Liver (tissue), 8 donors: ENCODE measurements at regions not wholly inside any gene's neighbourhood (a gene's known extent, or its start where the extent isn't known, plus 50 kb on each side); places are given as distances from the start of the nearest gene placed in this dataset.

Experiments
- DNase-seq: peaks from one replicate; pipeline ENCODE4 v3.0.0-alpha.2; 2017; ENCODE audit warnings: low spot score
- H3K27ac ChIP-seq, 2 donors: one replicate each; pipeline ENCODE4 v1.7.0; 2013; ENCODE audit warnings: inconsistent platforms in 2 of 2, low read length in 2 of 2, control low read depth in 1 of 2, low read depth in 1 of 2, mild to moderate bottlenecking in 1 of 2
- H3K27me3 ChIP-seq, 4 donors: one replicate each; pipeline versions ENCODE4 v1.6.1 to v1.7.0; 2013; ENCODE audit warnings: low read length in 3 of 4, inconsistent platforms in 1 of 4, mild to moderate bottlenecking in 1 of 4, moderate library complexity in 1 of 4; ENCODE audit not compliant: control insufficient read depth in 4 of 4, insufficient read depth in 4 of 4
- H3K36me3 ChIP-seq, 4 donors: one replicate each; pipeline versions ENCODE4 v1.6.1 to v1.7.0; 2013; ENCODE audit warnings: low read length in 3 of 4, mild to moderate bottlenecking in 3 of 4, low read depth in 1 of 4, moderate library complexity in 1 of 4; ENCODE audit not compliant: control insufficient read depth in 4 of 4, insufficient read depth in 3 of 4
- H3K4me1 ChIP-seq, 4 donors: one replicate each; pipeline versions ENCODE4 v1.6.1 to v1.7.0; 2013; ENCODE audit warnings: low read length in 3 of 4, mild to moderate bottlenecking in 3 of 4, moderate library complexity in 1 of 4; ENCODE audit not compliant: control insufficient read depth in 4 of 4, insufficient read depth in 4 of 4
- H3K4me3 ChIP-seq, 3 donors: one replicate each; pipeline versions ENCODE4 v1.6.1 to v1.7.0; 2013; ENCODE audit warnings: low read length in 3 of 3, control low read depth in 1 of 3, low read depth in 1 of 3, mild to moderate bottlenecking in 1 of 3
- H3K9ac ChIP-seq, 2 donors: one replicate each; pipeline ENCODE4 v1.7.0; 2013; ENCODE audit warnings: low read length in 2 of 2, mild to moderate bottlenecking in 2 of 2, moderate library complexity in 2 of 2, control low read depth in 1 of 2, low read depth in 1 of 2
- H3K9me3 ChIP-seq, 4 donors: one replicate each; pipeline versions ENCODE4 v1.6.1 to v1.7.0; 2013; ENCODE audit warnings: low read length in 3 of 4; ENCODE audit not compliant: control insufficient read depth in 4 of 4
- EGR1 ChIP-seq, 2 donors: IDR thresholded peaks; 2 replicates each; pipeline ENCODE4 v1.6.1; 2016 to 2018; ENCODE audit warnings: antibody characterized with exemption in 2 of 2, low read depth in 2 of 2
- FOXA1 ChIP-seq: IDR thresholded peaks from 2 replicates; pipeline ENCODE4 v1.6.1; 2016; ENCODE audit warnings: antibody characterized with exemption
- FOXA2 ChIP-seq: IDR thresholded peaks from 2 replicates; pipeline ENCODE4 v1.6.1; 2016; ENCODE audit warnings: antibody characterized with exemption
- GABPA ChIP-seq, 2 donors: IDR thresholded peaks in 1 of 2; conservative IDR thresholded peaks in 1 of 2; 2 replicates each; pipeline ENCODE4 v1.6.1; 2016; ENCODE audit warnings: antibody characterized with exemption in 2 of 2, mild to moderate bottlenecking in 1 of 2, moderate library complexity in 1 of 2
- HNF4A ChIP-seq, 2 donors: conservative IDR thresholded peaks; 2 replicates each; pipeline ENCODE4 v1.6.1; 2016; ENCODE audit warnings: antibody characterized with exemption in 2 of 2, mild to moderate bottlenecking in 2 of 2
- HNF4G ChIP-seq: IDR thresholded peaks from 2 replicates; pipeline ENCODE4 v1.6.1; 2016; ENCODE audit warnings: antibody characterized with exemption
- JUND ChIP-seq, 2 donors: IDR thresholded peaks; 2 replicates each; pipeline ENCODE4 v1.6.1; 2016; ENCODE audit warnings: antibody characterized with exemption in 2 of 2
- NR2F2 ChIP-seq: IDR thresholded peaks from 2 replicates; pipeline ENCODE4 v1.6.1; 2016; ENCODE audit warnings: antibody characterized with exemption
- RAD21 ChIP-seq, 2 donors: IDR thresholded peaks; 2 replicates each; pipeline ENCODE4 v1.6.1; 2016; ENCODE audit warnings: antibody characterized with exemption in 2 of 2, mild to moderate bottlenecking in 2 of 2
- RXRA ChIP-seq, 2 donors: IDR thresholded peaks; 2 replicates each; pipeline ENCODE4 v1.6.1; 2017 to 2018; ENCODE audit warnings: antibody characterized with exemption in 2 of 2, mild to moderate bottlenecking in 1 of 2
- SP1 ChIP-seq: IDR thresholded peaks from 2 replicates; pipeline ENCODE4 v1.6.1; 2018; ENCODE audit warnings: antibody characterized with exemption, mild to moderate bottlenecking
- TAF1 ChIP-seq: conservative IDR thresholded peaks from 2 replicates; pipeline ENCODE4 v1.6.1; 2016; ENCODE audit warnings: antibody characterized with exemption, mild to moderate bottlenecking
- YY1 ChIP-seq: IDR thresholded peaks from 2 replicates; pipeline ENCODE4 v1.6.1; 2016; ENCODE audit warnings: antibody characterized with exemption, mild to moderate bottlenecking
- WGBS: extraction: QIAGEN DNeasy Blood & Tissue Kit; methylation state at CpG from one replicate; pipeline ENCODE4 v1.1.7; 2013; 5-methylcytosine and 5-hydroxymethylcytosine counted together
- TF ChIP-seq, protein P1 (sequence below): IDR thresholded peaks from 2 replicates; pipeline ENCODE4 v1.6.1; 2016; ENCODE audit warnings: antibody characterized with exemption
- TF ChIP-seq, protein P2 (sequence below): IDR thresholded peaks from 2 replicates; pipeline ENCODE4 v1.6.1; 2016; ENCODE audit warnings: antibody characterized with exemption, mild to moderate bottlenecking
- TF ChIP-seq, protein P3 (sequence below): fragments of 150-350 bp; IDR thresholded peaks from 2 replicates; pipeline ENCODE4 v1.5.1; 2017; ENCODE audit warnings: improper control_type of control experiment, low read depth, low read length; ENCODE audit not compliant: missing input control
- TF ChIP-seq, protein P4 (sequence below): IDR thresholded peaks from 2 replicates; pipeline ENCODE4 v1.6.1; 2016; ENCODE audit warnings: antibody characterized with exemption
- TF ChIP-seq, protein P5 (sequence below): IDR thresholded peaks from 2 replicates; pipeline ENCODE4 v1.6.1; 2016; ENCODE audit warnings: antibody characterized with exemption
- donor health status: healthy.
- donor health status: healthy.
- donor health status: healthy.
- donor health status: healthy.
- donor health status: healthy.

DNA sequence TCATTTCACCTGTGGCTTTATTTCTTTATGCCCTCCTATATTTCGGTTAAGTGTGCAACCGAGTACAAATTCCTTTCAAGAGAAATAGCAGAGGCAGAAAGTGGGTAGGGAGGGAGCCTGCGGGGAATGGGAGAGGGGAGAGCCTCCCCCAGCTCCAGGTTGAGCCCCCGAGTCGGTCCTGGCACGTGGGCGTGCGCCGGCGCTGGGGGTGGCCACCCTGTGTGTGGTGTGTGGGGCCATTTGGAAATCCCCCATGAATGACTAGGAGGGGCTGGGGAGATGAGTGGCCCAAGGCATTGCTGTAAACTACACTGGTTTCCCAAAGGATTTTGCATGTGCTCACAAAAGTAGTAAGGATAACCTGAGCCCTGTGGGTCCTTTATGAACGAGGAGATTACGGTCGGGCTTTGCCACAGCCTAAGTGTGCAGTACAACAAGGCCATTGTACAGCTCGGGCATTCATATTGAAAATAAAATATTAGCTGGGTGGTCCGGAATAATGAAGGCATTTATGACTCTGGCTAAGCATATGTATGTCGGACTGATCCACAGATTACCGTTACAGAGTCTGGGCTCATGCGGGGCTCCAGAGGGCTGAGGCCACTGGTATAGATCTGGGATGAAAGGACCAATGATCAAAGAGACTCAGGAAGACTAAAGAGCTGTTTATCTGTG, 84.5 kb upstream of the RALGAPA2 start:
- DNase-seq: no peak
- TF ChIP-seq RXRA (IDR thresholded peaks at IDR 0.05): no peak
- TF ChIP-seq, protein P1, sequence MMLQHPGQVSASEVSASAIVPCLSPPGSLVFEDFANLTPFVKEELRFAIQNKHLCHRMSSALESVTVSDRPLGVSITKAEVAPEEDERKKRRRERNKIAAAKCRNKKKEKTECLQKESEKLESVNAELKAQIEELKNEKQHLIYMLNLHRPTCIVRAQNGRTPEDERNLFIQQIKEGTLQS: no peak
- no peak for TF ChIP-seq JUND (IDR thresholded peaks at IDR 0.05)
- TF ChIP-seq HNF4G: no peak
- TF ChIP-seq, protein P2, sequence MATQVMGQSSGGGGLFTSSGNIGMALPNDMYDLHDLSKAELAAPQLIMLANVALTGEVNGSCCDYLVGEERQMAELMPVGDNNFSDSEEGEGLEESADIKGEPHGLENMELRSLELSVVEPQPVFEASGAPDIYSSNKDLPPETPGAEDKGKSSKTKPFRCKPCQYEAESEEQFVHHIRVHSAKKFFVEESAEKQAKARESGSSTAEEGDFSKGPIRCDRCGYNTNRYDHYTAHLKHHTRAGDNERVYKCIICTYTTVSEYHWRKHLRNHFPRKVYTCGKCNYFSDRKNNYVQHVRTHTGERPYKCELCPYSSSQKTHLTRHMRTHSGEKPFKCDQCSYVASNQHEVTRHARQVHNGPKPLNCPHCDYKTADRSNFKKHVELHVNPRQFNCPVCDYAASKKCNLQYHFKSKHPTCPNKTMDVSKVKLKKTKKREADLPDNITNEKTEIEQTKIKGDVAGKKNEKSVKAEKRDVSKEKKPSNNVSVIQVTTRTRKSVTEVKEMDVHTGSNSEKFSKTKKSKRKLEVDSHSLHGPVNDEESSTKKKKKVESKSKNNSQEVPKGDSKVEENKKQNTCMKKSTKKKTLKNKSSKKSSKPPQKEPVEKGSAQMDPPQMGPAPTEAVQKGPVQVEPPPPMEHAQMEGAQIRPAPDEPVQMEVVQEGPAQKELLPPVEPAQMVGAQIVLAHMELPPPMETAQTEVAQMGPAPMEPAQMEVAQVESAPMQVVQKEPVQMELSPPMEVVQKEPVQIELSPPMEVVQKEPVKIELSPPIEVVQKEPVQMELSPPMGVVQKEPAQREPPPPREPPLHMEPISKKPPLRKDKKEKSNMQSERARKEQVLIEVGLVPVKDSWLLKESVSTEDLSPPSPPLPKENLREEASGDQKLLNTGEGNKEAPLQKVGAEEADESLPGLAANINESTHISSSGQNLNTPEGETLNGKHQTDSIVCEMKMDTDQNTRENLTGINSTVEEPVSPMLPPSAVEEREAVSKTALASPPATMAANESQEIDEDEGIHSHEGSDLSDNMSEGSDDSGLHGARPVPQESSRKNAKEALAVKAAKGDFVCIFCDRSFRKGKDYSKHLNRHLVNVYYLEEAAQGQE: no peak
- TF ChIP-seq NR2F2: no peak
- no peak for TF ChIP-seq FOXA2
- H3K9ac ChIP-seq: no peak overlapping the region
- 96% methylated on average over 18 of the region's 18 CpGs for WGBS
- H3K9me3 ChIP-seq: no peaks in the 10 kb centered on the region
- no peaks in the 10 kb centered on the region for H3K36me3 ChIP-seq
- H3K27me3 ChIP-seq: no peaks in the 10 kb centered on the region
- no peak overlapping the region for H3K4me3 ChIP-seq
- H3K27ac ChIP-seq: no peak overlapping the region
- peaks cover 0 to 5% (median 1%) of the 10 kb centered on the region in 4 donors for H3K4me1 ChIP-seq

DNA sequence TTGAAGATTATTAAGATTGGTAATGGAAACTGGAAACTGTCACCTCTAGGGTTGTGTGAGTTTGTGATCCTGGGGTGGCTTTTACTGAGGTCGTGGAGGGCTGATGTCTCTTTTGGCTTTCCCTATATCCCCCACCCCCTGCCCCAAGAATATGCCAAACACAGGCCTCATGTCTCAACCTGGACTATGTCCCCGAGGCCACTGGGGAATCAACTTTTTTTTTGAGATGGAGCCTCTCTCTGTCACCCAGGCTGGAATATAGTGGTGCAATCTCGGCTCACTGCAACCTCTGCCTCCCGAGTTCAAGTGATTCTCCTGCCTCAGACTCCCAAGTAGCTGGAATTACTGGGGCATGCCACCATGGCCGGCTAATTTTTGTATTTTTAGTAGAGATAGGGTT, 83.3 kb upstream of the RALGAPA2 start:
- H3K9me3 ChIP-seq: no peaks in the 10 kb centered on the region
- peaks cover 0 to 5% (median 1%) of the 10 kb centered on the region in 4 donors for H3K4me1 ChIP-seq
- DNase-seq: no peak

More for the DNA sequence above, 83.3 kb upstream of the RALGAPA2 start:
- Histone ChIP-seq H3K36me3 (no peaks in the 10 kb centered on the region), H3K9ac (no peak overlapping the region), H3K27ac (no peak overlapping the region), H3K4me3 (no peak overlapping the region), H3K27me3 (no peaks in the 10 kb centered on the region)
- TF ChIP-seq HNF4A (conservative IDR thresholded peaks at IDR 0.05) (peak; percentile 91 to 97), RXRA (IDR thresholded peaks at IDR 0.05) (peak; percentile 56 to 68), HNF4G (peak; percentile 75), EGR1 (IDR thresholded peaks at IDR 0.05; ENCODE audit: low read depth in 2 of 2) (no peak), FOXA1 (no peak), RAD21 (IDR thresholded peaks at IDR 0.05) (peak; percentile 7 to 53), YY1 (no peak), SP1 (peak; percentile 82), NR2F2 (no peak), JUND (IDR thresholded peaks at IDR 0.05) (peak in 1 of 2 donors; percentile 21), FOXA2 (no peak), TAF1 (no peak), GABPA (IDR thresholded peaks at IDR 0.05 in 1 of 2, conservative IDR thresholded peaks at IDR 0.05 in 1 of 2) (no peak)
- TF ChIP-seq, protein P2: no peak
- TF ChIP-seq, protein P3, sequence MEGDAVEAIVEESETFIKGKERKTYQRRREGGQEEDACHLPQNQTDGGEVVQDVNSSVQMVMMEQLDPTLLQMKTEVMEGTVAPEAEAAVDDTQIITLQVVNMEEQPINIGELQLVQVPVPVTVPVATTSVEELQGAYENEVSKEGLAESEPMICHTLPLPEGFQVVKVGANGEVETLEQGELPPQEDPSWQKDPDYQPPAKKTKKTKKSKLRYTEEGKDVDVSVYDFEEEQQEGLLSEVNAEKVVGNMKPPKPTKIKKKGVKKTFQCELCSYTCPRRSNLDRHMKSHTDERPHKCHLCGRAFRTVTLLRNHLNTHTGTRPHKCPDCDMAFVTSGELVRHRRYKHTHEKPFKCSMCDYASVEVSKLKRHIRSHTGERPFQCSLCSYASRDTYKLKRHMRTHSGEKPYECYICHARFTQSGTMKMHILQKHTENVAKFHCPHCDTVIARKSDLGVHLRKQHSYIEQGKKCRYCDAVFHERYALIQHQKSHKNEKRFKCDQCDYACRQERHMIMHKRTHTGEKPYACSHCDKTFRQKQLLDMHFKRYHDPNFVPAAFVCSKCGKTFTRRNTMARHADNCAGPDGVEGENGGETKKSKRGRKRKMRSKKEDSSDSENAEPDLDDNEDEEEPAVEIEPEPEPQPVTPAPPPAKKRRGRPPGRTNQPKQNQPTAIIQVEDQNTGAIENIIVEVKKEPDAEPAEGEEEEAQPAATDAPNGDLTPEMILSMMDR: no peak
- TF ChIP-seq, protein P4, sequence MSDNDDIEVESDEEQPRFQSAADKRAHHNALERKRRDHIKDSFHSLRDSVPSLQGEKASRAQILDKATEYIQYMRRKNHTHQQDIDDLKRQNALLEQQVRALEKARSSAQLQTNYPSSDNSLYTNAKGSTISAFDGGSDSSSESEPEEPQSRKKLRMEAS: no peak
- TF ChIP-seq, protein P5, sequence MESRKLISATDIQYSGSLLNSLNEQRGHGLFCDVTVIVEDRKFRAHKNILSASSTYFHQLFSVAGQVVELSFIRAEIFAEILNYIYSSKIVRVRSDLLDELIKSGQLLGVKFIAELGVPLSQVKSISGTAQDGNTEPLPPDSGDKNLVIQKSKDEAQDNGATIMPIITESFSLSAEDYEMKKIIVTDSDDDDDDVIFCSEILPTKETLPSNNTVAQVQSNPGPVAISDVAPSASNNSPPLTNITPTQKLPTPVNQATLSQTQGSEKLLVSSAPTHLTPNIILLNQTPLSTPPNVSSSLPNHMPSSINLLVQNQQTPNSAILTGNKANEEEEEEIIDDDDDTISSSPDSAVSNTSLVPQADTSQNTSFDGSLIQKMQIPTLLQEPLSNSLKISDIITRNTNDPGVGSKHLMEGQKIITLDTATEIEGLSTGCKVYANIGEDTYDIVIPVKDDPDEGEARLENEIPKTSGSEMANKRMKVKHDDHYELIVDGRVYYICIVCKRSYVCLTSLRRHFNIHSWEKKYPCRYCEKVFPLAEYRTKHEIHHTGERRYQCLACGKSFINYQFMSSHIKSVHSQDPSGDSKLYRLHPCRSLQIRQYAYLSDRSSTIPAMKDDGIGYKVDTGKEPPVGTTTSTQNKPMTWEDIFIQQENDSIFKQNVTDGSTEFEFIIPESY: no peak
- TF ChIP-seq, protein P1: no peak
- 40% methylated on average over 5 of the region's 5 CpGs for WGBS
